Mesothelial cell of epicardium (in vitro differentiated cells): ENCODE measurements at regions not wholly inside any gene's neighbourhood (a gene's known extent, or its start where the extent isn't known, plus 50 kb on each side); places are given as distances from the start of the nearest gene placed in this dataset.

Experiments
- DNase-seq, 2 experiments: peaks; one replicate each; pipeline ENCODE4 v3.0.0; 2021; ENCODE audit warnings: low spot score in 2 of 2; ENCODE audit not compliant: unreplicated experiment in 2 of 2
- H3K27ac Mint-ChIP-seq: 2 replicates; pipeline ENCODE4 v1.8.0; 2021; ENCODE audit warnings: mixed read lengths
- H3K27me3 Mint-ChIP-seq: 2 replicates; pipeline ENCODE4 v1.8.0; 2021; ENCODE audit warnings: low read depth, mixed read lengths
- H3K36me3 Mint-ChIP-seq: 2 replicates; pipeline ENCODE4 v1.8.0; 2021; ENCODE audit warnings: mixed read lengths
- H3K4me1 Mint-ChIP-seq: 2 replicates; pipeline ENCODE4 v1.8.0; 2021; ENCODE audit warnings: mixed read lengths
- H3K4me3 Mint-ChIP-seq: 2 replicates; pipeline ENCODE4 v1.8.0; 2021; ENCODE audit warnings: mild to moderate bottlenecking, moderate library complexity, mixed read lengths
- H3K9me3 Mint-ChIP-seq: 2 replicates; pipeline ENCODE4 v1.8.0; 2021; ENCODE audit warnings: mixed read lengths
- TF ChIP-seq, protein P1 (sequence below): fragments of 200-600 bp; sonication (generic); IDR thresholded peaks from one replicate; pipeline ENCODE4 v1.5.0; 2021; ENCODE audit warnings: antibody characterized with exemption; ENCODE audit not compliant: unreplicated experiment

DNA sequence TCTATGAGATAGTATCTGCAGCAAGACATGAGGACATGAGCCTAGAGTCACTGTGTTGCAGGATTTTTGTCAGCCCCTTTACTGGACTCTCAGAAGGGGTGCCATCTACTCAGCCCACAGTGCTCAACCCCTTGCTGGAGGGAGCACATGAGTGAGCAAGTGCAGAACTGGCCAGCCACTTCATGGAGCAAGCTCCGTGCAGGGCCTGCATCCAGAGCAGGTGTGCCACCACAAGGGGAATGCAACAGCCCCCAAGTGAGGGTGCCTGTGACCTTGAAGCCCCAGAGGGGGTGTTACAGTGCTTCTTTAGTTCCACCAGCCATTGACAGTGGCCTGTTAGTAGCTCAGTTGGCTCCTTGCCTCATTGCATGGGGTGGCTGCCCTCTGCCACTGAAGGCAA is 649.7 kb downstream of the PLPP3 start:
- Mint-ChIP-seq H3K4me3 (no peak overlapping the region), H3K9me3 (peaks cover 23% of the 10 kb centered on the region), H3K27ac (no peak overlapping the region), H3K4me1 (peaks cover 27% of the 10 kb centered on the region), H3K36me3 (no peaks in the 10 kb centered on the region), H3K27me3 (no peaks in the 10 kb centered on the region)
- TF ChIP-seq, protein P1, sequence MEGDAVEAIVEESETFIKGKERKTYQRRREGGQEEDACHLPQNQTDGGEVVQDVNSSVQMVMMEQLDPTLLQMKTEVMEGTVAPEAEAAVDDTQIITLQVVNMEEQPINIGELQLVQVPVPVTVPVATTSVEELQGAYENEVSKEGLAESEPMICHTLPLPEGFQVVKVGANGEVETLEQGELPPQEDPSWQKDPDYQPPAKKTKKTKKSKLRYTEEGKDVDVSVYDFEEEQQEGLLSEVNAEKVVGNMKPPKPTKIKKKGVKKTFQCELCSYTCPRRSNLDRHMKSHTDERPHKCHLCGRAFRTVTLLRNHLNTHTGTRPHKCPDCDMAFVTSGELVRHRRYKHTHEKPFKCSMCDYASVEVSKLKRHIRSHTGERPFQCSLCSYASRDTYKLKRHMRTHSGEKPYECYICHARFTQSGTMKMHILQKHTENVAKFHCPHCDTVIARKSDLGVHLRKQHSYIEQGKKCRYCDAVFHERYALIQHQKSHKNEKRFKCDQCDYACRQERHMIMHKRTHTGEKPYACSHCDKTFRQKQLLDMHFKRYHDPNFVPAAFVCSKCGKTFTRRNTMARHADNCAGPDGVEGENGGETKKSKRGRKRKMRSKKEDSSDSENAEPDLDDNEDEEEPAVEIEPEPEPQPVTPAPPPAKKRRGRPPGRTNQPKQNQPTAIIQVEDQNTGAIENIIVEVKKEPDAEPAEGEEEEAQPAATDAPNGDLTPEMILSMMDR, result no peak
- DNase-seq, result no peak

DNA sequence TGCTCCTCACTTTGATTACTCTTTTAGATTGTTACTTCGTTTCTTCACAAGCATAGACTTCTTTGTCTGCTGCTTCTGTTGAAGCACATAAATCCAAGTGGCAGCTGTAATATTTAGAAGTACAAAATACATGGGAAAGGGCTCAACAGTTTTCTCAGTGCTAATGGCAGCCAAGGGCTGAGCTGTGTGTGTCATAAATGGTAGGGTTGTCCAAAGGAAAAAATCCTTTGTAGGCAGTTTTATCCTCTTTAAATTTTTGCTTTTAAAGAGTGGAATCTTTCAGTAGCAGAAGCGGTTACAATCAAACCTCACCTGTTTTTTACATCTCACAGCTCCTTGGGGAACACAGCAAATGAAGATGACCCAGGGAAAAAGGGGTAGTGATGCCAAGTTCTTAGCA is 650.8 kb downstream of the PLPP3 start:
- Mint-ChIP-seq H3K9me3 (peaks cover 23% of the 10 kb centered on the region), H3K4me3 (no peak overlapping the region), H3K4me1 (peaks cover 27% of the 10 kb centered on the region), H3K27ac (no peak overlapping the region), H3K27me3 (no peaks in the 10 kb centered on the region), H3K36me3 (no peaks in the 10 kb centered on the region)
- TF ChIP-seq, protein P1, result no peak
- DNase-seq, result no peak

DNA sequence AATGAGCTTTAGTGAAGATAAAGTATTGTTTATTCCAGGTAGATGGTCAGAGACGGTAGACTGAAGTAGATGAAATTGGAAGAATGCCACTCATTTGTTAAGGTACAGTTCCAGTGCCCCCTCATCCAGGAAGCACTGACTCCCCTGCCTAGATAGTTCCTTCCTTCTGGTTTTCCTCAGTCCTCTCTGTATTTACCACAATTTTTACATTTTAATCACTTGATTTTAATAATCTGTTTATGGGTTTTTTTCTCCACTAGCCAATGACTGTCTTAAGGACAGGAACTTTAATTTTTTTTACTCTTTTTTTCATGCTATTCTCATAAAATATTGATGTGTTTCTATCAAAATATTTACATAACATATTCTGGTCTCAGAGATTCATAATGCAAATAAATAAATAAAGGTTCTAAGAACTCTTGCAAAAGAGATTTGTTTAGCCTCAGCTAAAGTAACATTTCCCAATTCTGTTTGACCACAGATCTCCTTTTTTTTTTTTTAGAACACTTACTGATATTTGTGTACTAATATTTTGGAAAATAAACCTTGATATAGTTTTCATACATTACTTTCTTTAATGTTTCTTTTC is 651.6 kb downstream of the PLPP3 start:
- H3K4me3 Mint-ChIP-seq, result no peak overlapping the region
- no peak overlapping the region for H3K27ac Mint-ChIP-seq
- TF ChIP-seq, protein P1, result no peak
- H3K4me1 Mint-ChIP-seq, result peaks cover 27% of the 10 kb centered on the region
- DNase-seq, result no peak
- no peaks in the 10 kb centered on the region for H3K36me3 Mint-ChIP-seq
- H3K27me3 Mint-ChIP-seq, result no peaks in the 10 kb centered on the region
- peaks cover 16% of the 10 kb centered on the region for H3K9me3 Mint-ChIP-seq

DNA sequence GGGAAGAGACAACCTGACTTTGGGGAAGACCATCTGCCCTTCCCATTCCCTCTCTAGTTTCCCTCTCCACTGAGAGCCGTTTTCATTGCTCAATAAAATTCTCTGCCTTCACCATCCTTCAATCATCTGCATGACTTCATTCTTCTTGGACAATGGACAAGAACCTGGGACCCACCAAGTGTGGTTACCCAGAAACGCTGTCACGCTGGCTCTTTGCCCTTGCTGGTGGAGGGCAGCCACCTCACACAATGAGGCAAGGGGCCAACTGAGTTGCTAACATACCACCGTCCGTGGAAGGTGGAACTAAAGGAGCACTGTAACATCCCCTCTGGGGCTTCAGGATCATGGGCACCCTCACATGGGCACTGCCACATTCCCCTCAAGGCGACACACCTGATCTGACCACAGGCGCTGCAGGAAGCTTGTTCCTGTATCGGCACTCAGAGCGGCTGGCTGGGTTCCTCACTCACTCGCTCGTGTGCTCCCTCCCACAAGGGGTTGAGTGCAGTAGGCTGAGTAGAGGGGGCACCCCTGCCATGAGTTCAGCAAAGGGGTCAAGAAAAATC is 652.4 kb downstream of the PLPP3 start:
- H3K4me1 Mint-ChIP-seq, result peaks cover 23% of the 10 kb centered on the region
- no peak overlapping the region for H3K27ac Mint-ChIP-seq
- no peak overlapping the region for H3K4me3 Mint-ChIP-seq
- no peaks in the 10 kb centered on the region for H3K27me3 Mint-ChIP-seq
- DNase-seq, result no peak
- H3K36me3 Mint-ChIP-seq, result no peaks in the 10 kb centered on the region
- TF ChIP-seq, protein P1, result no peak
- peaks cover 12% of the 10 kb centered on the region for H3K9me3 Mint-ChIP-seq

- peaks cover 61% of the 10 kb centered on the region for H3K4me1 Mint-ChIP-seq
- no peaks in the 10 kb centered on the region for H3K27me3 Mint-ChIP-seq
- peaks cover 2% of the 10 kb centered on the region for H3K36me3 Mint-ChIP-seq
- peak overlapping the region; percentile 85 for H3K27ac Mint-ChIP-seq
- no peak for DNase-seq
- no peak overlapping the region for H3K4me3 Mint-ChIP-seq
- peaks cover 3% of the 10 kb centered on the region for H3K9me3 Mint-ChIP-seq
- TF ChIP-seq, protein P1, result no peak
Measured at GRCh38 chr1:55916907-55917306, 662.5 kb downstream of the PLPP3 start.
